Neuronal stem cell (in vitro differentiated cells): ENCODE measurements at regions not wholly inside any gene's neighbourhood (a gene's known extent, or its start where the extent isn't known, plus 50 kb on each side); places are given as distances from the start of the nearest gene placed in this dataset.

Experiments
- DNase-seq: peaks from one replicate; pipeline ENCODE4 v3.0.0-alpha.2; 2013; ENCODE audit warnings: low spot score
- H2AFZ ChIP-seq: one replicate; pipeline ENCODE4 v1.6.1; 2013; ENCODE audit warnings: mild to moderate bottlenecking, low read length, inconsistent platforms
- H2AK5ac ChIP-seq: 2 replicates; pipeline ENCODE4 v1.6.1; 2013; ENCODE audit warnings: low read depth, mild to moderate bottlenecking, inconsistent platforms, low read length, moderate library complexity, mixed read lengths
- H2BK120ac ChIP-seq: 2 replicates; pipeline ENCODE4 v1.6.1; 2013; ENCODE audit warnings: low read depth, mild to moderate bottlenecking, inconsistent platforms, low read length, moderate library complexity, mixed read lengths
- H2BK12ac ChIP-seq: one replicate; pipeline ENCODE4 v1.6.1; 2013; ENCODE audit warnings: low read length, inconsistent platforms
- H2BK15ac ChIP-seq: 2 replicates; pipeline ENCODE4 v1.6.1; 2013; ENCODE audit warnings: mild to moderate bottlenecking, low read length, inconsistent platforms, mixed read lengths
- H2BK5ac ChIP-seq: one replicate; pipeline ENCODE4 v1.6.1; 2013; ENCODE audit warnings: inconsistent platforms, mild to moderate bottlenecking, low read length, moderate library complexity
- H3K14ac ChIP-seq: one replicate; pipeline ENCODE4 v1.6.1; 2013; ENCODE audit warnings: low read length, inconsistent platforms
- H3K18ac ChIP-seq: 2 replicates; pipeline ENCODE4 v1.6.1; 2013; ENCODE audit warnings: low read length, inconsistent platforms
- H3K23ac ChIP-seq: 2 replicates; pipeline ENCODE4 v1.6.1; 2013; ENCODE audit warnings: low read depth, mild to moderate bottlenecking, mixed read lengths, low read length, inconsistent platforms; ENCODE audit not compliant: poor library complexity
- H3K27ac ChIP-seq: replicated peaks from 3 replicates; pipeline ENCODE4 v1.5.1; 2013; ENCODE audit warnings: low read length, inconsistent platforms
- H3K27me3 ChIP-seq, 3 experiments: 2 replicates each; pipeline ENCODE4 v1.6.1; 2013; ENCODE audit warnings: low read length in 3 of 3, mild to moderate bottlenecking in 2 of 3, inconsistent platforms in 1 of 3, low read depth in 1 of 3, mixed read lengths in 1 of 3, moderate library complexity in 1 of 3; ENCODE audit not compliant: control insufficient read depth in 3 of 3, insufficient read depth in 3 of 3
- H3K36me3 ChIP-seq, 2 donors: replicated peaks in 1 of 2; 2 replicates each; pipeline ENCODE4 v1.6.1; 2013; ENCODE audit warnings: low read length in 2 of 2; ENCODE audit not compliant: control insufficient read depth in 2 of 2, insufficient read depth in 2 of 2
- H3K4ac ChIP-seq: 2 replicates; pipeline ENCODE4 v1.6.1; 2013; ENCODE audit warnings: inconsistent platforms, mild to moderate bottlenecking, low read length, moderate library complexity
- H3K4me1 ChIP-seq, 2 donors: 1 replicate in 1 of 2; 2 replicates in 1 of 2; pipeline ENCODE4 v1.6.1; 2013; ENCODE audit warnings: low read length in 2 of 2, low read depth in 1 of 2; ENCODE audit not compliant: control insufficient read depth in 2 of 2, insufficient read depth in 1 of 2
- H3K4me2 ChIP-seq: one replicate; pipeline ENCODE4 v1.6.1; 2013; ENCODE audit warnings: mild to moderate bottlenecking, low read length, inconsistent platforms; ENCODE audit not compliant: insufficient read depth, poor library complexity, severe bottlenecking
- H3K4me3 ChIP-seq, 2 donors: 2 replicates each; pipeline ENCODE4 v1.5.1; 2013; ENCODE audit warnings: low read length in 2 of 2, mild to moderate bottlenecking in 2 of 2, inconsistent platforms in 1 of 2, moderate library complexity in 1 of 2
- H3K79me1 ChIP-seq: one replicate; pipeline ENCODE4 v1.6.1; 2013; ENCODE audit warnings: low read depth, mild to moderate bottlenecking, inconsistent platforms, low read length, moderate library complexity
- H3K9ac ChIP-seq: one replicate; pipeline ENCODE4 v1.6.1; 2013; ENCODE audit warnings: mild to moderate bottlenecking, low read depth, low read length, inconsistent platforms; ENCODE audit not compliant: poor library complexity
- H3K9me3 ChIP-seq, 2 donors: replicated peaks in 1 of 2; 2 replicates each; pipeline versions ENCODE3 to v1.6.1; 2013; ENCODE audit warnings: low read length in 2 of 2, mild to moderate bottlenecking in 2 of 2, inconsistent platforms in 1 of 2, low read depth in 1 of 2, mixed read lengths in 1 of 2, moderate library complexity in 1 of 2; ENCODE audit not compliant: control insufficient read depth in 2 of 2, insufficient read depth in 1 of 2
- H4K8ac ChIP-seq: one replicate; pipeline ENCODE4 v1.6.1; 2013; ENCODE audit warnings: low read depth, mild to moderate bottlenecking, inconsistent platforms, low read length, moderate library complexity
- H4K91ac ChIP-seq: one replicate; pipeline ENCODE4 v1.6.1; 2013; ENCODE audit warnings: low read length, low read depth, mild to moderate bottlenecking, inconsistent platforms; ENCODE audit not compliant: poor library complexity
- WGBS, 2 donors: extraction: QIAGEN DNeasy Blood & Tissue Kit; methylation state at CpG; one replicate each; pipeline ENCODE4 v1.1.7; 2013; ENCODE audit warnings: missing lambda C conversion rate in 2 of 2, mixed read lengths in 1 of 2; ENCODE audit not compliant: insufficient read length in 2 of 2, insufficient replicate concordance in 1 of 2; ENCODE audit errors: extremely low coverage in 2 of 2; 5-methylcytosine and 5-hydroxymethylcytosine counted together

GRCh38 chr14:95453713-95453980, 62.8 kb downstream of the SYNE3 start:
- Histone ChIP-seq H4K91ac (no peak overlapping the region), H2BK12ac (no peak overlapping the region), H3K4me1 (no peaks in the 10 kb centered on the region), H3K23ac (no peak overlapping the region), H2BK120ac (no peak overlapping the region), H3K36me3 (no peaks in the 10 kb centered on the region), H3K27me3 (peaks cover 0 to 30% (median 0%) of the 10 kb centered on the region in 3 experiments), H2BK15ac (no peak overlapping the region), H2AFZ (no peak overlapping the region), H4K8ac (no peak overlapping the region), H2AK5ac (no peak overlapping the region), H3K14ac (no peak overlapping the region), H3K4me2 (no peak overlapping the region), H3K9ac (no peak overlapping the region), H3K4me3 (no peak overlapping the region), H2BK5ac (no peak overlapping the region), H3K18ac (no peak overlapping the region), H3K9me3 (no peaks in the 10 kb centered on the region), H3K27ac (no peak overlapping the region), H3K4ac (no peak overlapping the region), H3K79me1 (no peaks in the 10 kb centered on the region)
- no CpG with 5 or more reads among the region's 1 CpG for WGBS, 2 donors
- DNase-seq, result no peak

- Histone ChIP-seq H2BK5ac (no peak overlapping the region), H4K8ac (no peak overlapping the region), H2BK120ac (no peak overlapping the region), H2AFZ (no peak overlapping the region), H3K9ac (no peak overlapping the region), H3K9me3 (no peaks in the 10 kb centered on the region), H3K4me1 (no peaks in the 10 kb centered on the region), H3K14ac (no peak overlapping the region), H3K18ac (no peak overlapping the region), H4K91ac (no peak overlapping the region), H2BK12ac (no peak overlapping the region), H2BK15ac (no peak overlapping the region), H3K4me2 (no peak overlapping the region), H3K79me1 (no peaks in the 10 kb centered on the region), H3K4me3 (no peak overlapping the region), H2AK5ac (peak overlapping the region; percentile 11), H3K36me3 (no peaks in the 10 kb centered on the region), H3K23ac (no peak overlapping the region), H3K27ac (no peak overlapping the region), H3K27me3 (peaks cover 0 to 29% (median 0%) of the 10 kb centered on the region in 3 experiments), H3K4ac (no peak overlapping the region)
- DNase-seq, result no peak
- WGBS, 2 donors, result no CpG with 5 or more reads among the region's 10 CpGs
These were observed 63.3 kb downstream of the SYNE3 start for GRCh38 chr14:95452893-95453712.

- Histone ChIP-seq H3K9ac (no peak overlapping the region), H4K91ac (no peak overlapping the region), H3K4ac (no peak overlapping the region), H2AFZ (no peak overlapping the region), H2AK5ac (no peak overlapping the region), H3K27me3 (peaks cover 0 to 23% (median 0%) of the 10 kb centered on the region in 3 experiments), H4K8ac (no peak overlapping the region), H3K9me3 (no peaks in the 10 kb centered on the region), H2BK12ac (no peak overlapping the region), H3K14ac (no peak overlapping the region), H3K27ac (no peak overlapping the region), H2BK5ac (no peak overlapping the region), H3K4me3 (no peak overlapping the region), H3K4me1 (no peaks in the 10 kb centered on the region), H3K36me3 (no peaks in the 10 kb centered on the region), H3K18ac (no peak overlapping the region), H2BK15ac (no peak overlapping the region), H3K4me2 (no peak overlapping the region), H3K79me1 (no peaks in the 10 kb centered on the region), H3K23ac (no peak overlapping the region), H2BK120ac (no peak overlapping the region)
- no peak for DNase-seq
- no CpG with 5 or more reads among the region's 18 CpGs for WGBS, 2 donors
These were observed 64.1 kb downstream of the SYNE3 start for GRCh38 chr14:95452176-95452892.

GRCh38 chr14:95449131-95449530, 67.3 kb downstream of the SYNE3 start:
- no peak overlapping the region for H2BK15ac ChIP-seq
- H3K9me3 ChIP-seq, result no peaks in the 10 kb centered on the region
- no peak overlapping the region for H3K9ac ChIP-seq
- DNase-seq, result no peak
- no peak overlapping the region for H3K4me3 ChIP-seq
- H3K36me3 ChIP-seq, result no peaks in the 10 kb centered on the region
- H3K27me3 ChIP-seq, result peaks cover 0 to 23% (median 0%) of the 10 kb centered on the region in 3 experiments
- no peak overlapping the region for H3K14ac ChIP-seq
- H2BK12ac ChIP-seq, result no peak overlapping the region
- no peaks in the 10 kb centered on the region for H3K4me1 ChIP-seq
- no peaks in the 10 kb centered on the region for H3K79me1 ChIP-seq
- H2BK120ac ChIP-seq, result no peak overlapping the region
- no peak overlapping the region for H4K91ac ChIP-seq
- no peak overlapping the region for H2AK5ac ChIP-seq
- no CpG with 5 or more reads among the region's 11 CpGs for WGBS, 2 donors
- no peak overlapping the region for H3K18ac ChIP-seq
- no peak overlapping the region for H3K4me2 ChIP-seq
- H2AFZ ChIP-seq, result no peak overlapping the region
- H2BK5ac ChIP-seq, result no peak overlapping the region
- no peak overlapping the region for H4K8ac ChIP-seq
- H3K23ac ChIP-seq, result no peak overlapping the region
- H3K4ac ChIP-seq, result no peak overlapping the region
- no peak overlapping the region for H3K27ac ChIP-seq
